ENCODE measurements at regions not wholly inside any gene's neighbourhood (a gene's known extent, or its start where the extent isn't known, plus 50 kb on each side); places are given as distances from the start of the nearest gene placed in this dataset.

DNA sequence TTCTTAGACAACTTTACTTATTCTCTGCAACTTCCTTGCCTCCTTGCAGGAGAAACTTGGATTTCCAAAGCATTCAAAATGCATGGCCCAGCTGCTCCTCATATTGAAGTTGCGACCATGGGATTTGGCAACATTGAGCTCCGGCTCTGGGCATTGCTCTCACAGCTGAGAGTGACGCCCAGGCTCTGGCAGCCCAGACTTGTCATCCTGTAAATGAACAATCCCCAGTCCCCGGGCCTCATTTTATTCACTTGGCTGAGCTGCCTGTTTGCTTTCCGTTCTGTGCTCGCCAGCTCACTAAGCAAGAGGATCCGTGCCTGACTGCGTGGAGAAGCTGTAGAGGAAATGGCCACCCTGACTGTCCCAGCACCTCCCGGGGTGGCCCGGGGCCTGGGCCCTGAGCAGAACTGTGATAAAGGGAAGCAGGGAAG lies 119.5 kb upstream of the CD93 start:
- peak; percentile 67 for DNase-seq (ENCODE audit: low read depth)

DNA sequence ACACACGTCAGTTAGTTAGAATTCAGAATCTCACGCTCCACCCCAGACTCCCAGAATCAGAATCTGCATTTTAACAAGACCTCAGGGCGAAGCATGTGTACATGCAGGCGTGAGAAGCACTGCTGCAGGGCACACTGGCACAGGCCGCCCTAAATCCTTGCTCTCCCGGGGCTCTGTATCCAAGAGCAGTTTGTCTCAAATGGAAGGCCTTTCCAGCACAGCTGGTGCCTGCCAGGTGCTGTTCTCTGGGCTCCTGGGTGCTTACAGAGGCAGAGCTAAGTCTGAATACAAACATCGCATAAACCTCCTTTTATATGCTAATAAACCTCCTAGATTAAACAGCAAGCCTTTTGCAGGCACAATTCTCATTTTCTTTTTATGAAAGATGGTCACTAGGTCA lies 119.1 kb upstream of the CD93 start:
- no peak for DNase-seq (ENCODE audit: low read depth)

DNA sequence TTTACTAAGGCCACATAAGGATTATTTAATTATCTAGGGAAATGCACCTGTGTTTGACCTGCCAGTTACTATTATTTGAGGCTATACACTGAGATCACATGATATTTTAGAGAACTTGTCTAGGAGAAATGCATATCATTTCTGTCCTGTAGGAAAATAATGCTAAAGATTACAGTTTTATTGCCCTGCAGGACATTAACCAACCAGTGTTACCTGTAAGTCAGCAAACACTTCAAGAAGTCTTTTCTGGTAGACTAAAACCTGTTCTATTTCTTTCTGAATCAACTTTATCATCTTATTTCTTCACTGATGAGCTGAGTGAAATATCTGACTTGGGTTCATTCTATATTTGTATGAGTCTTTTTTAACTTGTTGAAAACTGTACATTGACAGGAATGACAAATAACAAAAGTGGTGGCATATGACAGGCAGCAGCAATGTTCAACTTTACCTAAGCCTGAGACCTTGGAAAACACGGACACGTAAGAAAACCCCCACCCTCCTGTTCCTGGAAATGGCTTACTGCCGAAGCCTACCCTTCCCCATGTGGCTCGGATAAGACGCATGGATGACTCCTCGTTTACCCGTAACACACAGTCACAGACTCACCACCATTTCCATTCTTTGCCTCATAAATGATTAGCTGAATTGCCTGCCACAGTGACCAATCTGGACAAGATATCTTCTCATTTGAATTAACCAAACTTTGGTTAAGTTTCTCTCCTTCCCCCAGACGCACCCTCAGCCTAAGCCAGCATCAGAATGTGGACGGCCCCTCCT lies 118.0 kb upstream of the CD93 start:
- no peak for DNase-seq (ENCODE audit: low read depth)

DNA sequence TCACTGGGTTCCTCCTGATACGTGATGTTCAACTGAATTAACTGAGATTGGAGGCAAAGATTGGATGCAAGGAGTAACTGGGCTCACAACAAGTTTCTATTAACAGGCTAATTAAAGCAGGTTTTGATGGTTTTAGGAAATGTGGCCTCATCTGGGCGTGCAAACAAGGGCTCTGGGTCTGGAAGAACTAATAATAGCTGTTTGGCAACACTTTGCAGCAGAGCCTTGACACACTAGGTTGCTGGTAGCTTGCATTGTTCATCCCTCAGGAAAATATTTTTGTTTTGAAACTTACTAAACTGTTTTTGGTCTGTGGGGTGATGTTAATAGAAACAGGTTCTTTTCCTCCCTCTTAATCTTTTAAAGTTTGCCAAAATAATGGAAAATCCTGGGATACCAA lies 117.2 kb upstream of the CD93 start:
- DNase-seq (ENCODE audit: low read depth), result no peak

DNA sequence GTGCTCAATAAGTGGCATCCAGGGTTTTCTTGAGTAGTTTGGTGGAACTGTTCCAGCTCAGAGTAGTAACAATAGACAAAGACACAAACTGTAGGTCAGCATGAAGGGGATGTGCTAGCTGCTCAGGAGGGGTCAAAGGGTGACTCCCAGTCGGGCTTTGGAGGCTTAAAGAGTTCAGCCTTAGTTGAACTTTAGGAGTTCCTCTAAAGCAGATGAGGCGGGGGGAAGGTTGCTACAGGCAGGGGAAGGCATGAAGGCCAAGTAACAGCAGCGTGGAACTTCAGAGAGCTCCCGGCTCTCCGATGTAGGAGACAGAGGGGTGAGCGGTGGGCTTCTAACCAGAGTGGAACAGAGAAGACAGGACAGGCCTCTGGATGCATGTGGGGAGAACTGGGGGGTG lies 115.5 kb upstream of the CD93 start:
- no peak for DNase-seq (ENCODE audit: low read depth)

DNA sequence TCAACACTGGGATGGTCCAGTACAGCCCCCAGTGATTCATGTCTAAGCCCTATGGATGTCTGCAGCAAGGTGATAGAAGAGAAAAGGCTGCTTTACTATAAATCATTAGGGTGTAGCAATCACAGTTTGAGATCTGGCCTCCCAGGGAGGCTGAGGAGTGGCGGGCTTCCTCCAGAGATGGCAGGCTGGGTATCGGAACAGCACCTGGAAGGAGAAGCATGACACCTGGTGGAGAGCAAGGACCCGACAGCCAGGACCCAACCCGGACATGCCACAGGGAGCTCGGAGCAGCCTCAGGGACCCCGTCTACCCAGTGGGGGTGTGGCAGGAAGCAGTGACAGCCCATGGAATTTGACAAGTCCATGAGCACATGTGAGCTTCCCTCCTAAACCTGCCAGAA lies 114.8 kb upstream of the CD93 start:
- no peak for DNase-seq (ENCODE audit: low read depth)

DNA sequence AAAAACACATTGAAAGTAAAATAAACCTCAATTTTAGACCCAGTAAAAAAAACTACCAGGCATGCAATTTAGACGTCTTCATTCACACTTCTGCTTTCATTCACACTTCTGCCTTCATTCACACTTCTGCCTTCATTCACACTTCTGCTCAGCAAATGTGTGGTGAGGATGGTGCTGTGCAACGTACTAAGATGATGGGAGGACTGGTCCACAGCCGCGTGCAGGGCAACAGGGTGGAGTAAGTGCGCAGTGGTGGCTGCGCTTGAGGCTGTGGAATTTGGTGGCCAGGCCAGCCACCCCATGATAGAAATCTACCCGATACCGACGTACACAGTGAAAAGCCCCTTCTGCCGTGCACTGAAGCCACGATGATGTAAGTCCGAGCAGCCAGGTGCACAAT lies 114.3 kb upstream of the CD93 start:
- DNase-seq (ENCODE audit: low read depth), result no peak

DNA sequence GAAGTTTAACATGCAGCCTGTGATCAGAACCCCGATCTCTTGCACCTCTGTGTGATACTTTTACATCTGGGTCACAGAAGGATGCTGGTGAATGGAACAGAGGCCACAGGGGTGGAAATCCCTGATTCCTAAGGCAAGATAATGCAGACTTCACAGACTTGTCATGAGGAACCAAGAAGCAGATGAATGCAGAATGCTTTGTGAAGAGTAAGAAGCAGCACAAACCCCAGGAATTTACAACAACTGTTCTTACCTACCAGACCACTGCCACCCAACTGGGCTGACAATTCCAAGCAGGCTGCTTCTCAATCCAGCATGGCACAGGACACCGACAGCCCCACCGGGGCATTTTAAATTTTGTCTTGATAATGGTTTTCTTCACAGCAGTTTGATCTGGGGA lies 113.2 kb upstream of the CD93 start:
- no peak for DNase-seq (ENCODE audit: low read depth)

DNA sequence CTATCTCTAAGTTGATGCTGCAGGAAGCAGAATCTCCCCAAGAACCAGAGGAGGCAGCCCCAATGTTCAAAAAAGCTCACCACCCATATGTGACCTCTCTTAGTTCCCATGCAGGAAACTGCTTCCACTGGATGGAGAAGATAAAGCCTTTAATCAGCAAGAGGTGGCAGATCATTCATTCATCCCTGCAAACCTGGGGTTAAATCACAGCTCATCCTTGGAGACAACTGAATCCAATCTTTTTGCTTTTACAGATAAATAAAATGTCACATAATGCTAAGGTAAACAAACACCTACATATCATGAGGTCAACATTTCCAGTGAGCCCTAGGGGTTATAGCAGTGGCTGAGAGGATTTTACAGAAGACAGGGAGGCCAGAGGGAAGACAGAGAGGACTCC lies 112.7 kb upstream of the CD93 start:
- DNase-seq (ENCODE audit: low read depth), result no peak

DNA sequence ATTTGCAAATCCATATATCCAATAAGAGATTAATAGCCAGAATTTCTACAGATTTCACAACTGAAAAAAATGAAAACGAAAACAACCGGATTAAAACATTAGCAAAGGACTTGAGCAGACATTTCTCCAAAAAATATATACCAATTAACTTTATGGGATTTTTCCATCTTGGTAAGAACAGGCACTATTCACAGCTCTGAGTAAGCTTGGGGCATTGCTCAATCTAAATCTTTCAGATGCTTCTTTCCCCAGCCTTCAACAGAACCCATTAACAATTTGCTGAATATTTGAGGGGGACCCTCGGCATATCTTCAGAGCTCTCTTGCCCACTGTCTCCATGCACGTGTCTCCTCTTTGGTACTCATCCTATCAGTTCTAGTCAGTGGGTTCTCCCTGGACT lies 111.7 kb upstream of the CD93 start:
- DNase-seq (ENCODE audit: low read depth), result no peak

DNA sequence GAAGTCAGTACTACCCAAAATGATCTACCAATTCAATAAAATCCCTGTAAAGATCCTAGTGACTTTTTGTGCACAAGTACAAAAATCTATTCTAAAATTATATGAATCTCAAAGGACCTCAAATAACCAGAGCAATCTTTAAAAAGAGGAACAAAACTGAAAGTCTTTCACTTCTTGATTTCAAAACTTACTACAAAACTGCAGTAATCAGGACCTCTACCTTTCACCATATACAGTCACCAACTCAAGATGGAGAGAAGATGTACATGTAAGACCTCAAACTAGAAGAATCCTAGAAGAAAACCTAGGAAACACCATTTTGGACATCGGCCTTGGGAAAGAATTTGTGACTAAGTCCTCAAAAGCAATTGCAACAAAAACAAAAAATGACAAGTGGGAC lies 109.5 kb upstream of the CD93 start:
- DNase-seq (ENCODE audit: low read depth), result no peak

DNA sequence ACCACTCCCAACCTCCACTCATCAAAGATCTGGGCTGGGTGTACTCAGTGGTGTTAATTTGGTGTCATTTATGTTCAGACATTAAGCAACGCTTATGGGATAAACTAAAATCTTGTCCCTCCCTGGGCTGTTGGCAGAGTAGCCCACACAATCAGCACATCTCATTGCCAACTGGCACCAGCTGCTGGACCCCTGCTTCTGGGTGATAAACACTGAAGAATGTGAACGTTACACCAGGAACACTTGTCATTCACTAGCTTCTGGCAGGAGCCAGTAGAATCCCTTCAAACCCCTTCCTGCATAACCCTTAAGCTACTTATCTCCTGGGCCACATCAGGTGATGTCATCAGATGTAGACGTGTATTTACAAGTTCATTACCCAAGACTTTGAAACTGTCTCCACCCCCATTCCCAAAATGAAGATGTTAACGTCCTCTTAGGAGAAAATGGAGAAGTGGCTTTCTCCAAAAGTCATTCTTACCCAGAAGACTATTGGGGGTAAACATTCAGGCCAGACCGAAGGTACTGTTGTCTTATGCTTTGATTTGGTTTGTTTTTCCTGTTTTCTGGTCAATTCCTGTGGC lies 107.8 kb upstream of the CD93 start:
- no peak for DNase-seq (ENCODE audit: low read depth)

DNA sequence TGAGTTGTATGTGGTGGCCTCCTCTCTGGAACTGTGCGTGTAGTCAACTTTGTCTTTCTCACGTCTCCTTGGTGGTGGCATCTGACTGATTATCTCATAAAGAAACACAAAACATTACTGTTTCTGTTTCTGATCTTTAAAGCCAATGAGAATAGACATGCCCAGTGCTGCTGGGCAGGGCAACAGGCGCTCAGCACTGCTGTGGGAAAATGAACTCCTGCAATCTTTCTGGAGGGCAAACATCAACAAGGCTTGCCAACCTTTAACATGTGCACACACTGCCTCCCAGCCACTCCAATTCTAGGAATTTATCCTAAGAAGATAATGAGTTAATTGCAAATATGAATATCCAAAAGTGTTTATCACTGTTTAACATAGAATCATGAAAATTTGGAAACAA lies 106.3 kb upstream of the CD93 start:
- DNase-seq (ENCODE audit: low read depth), result no peak

DNA sequence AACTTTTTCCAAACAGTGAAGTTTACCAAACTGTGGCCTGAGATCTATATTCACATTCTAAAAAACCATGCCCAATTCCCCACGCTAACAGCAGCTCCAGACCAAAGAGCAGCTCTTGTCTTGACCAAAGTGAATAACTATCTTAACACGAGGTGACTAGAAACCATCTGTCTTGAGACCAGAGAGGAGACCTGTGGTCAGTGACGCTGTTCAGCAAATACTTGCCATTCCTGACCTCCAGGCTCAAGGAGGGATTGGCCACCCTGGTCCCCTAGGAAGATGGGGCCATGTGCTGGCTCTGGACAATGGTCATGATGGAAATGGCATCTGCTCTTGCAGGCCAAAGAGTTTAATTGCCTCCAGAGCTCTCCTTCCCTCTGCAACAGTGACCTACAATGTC lies 104.4 kb upstream of the CD93 start:
- no peak for DNase-seq (ENCODE audit: low read depth)

DNA sequence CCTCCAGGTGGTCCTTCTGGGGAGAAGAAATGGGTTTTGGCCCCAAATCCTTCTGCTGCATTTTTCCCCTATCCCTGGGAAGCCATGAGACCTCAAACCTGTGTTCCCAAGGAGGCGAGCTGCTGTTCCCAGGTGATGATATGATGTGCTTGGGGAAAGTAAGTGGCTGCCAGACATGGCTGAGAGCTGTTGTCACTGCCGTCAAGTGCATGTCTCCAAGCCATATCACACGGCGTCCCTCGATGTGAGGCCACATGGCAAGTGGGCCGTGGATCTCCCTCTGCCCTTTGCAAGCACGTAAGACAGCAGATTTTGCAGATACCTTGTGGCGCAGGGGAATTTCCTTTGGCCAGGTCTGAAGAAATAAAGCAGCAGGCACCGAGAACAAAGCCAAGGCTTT lies 103.7 kb upstream of the CD93 start:
- no peak for DNase-seq (ENCODE audit: low read depth)

DNA sequence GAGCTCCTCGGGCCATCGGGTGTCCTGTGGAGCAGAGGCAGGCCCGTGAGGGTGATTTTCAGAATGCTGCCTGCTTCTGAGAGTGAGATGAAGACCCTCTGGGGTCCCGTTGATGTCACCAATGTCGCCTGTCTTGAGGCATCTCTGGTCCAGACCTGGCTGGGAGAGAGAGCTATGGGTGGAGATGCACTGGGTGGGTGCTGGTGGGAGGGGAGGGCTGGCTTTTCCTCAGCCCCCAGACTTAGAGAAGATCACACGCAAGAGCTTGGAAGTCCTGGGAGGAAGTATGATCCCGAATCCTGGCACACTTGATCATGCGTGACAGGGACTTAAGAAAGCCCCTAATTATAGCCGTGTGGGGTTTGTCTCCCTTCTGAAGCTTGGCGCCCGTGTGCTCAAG lies 103.2 kb upstream of the CD93 start:
- DNase-seq (ENCODE audit: low read depth), result no peak

DNA sequence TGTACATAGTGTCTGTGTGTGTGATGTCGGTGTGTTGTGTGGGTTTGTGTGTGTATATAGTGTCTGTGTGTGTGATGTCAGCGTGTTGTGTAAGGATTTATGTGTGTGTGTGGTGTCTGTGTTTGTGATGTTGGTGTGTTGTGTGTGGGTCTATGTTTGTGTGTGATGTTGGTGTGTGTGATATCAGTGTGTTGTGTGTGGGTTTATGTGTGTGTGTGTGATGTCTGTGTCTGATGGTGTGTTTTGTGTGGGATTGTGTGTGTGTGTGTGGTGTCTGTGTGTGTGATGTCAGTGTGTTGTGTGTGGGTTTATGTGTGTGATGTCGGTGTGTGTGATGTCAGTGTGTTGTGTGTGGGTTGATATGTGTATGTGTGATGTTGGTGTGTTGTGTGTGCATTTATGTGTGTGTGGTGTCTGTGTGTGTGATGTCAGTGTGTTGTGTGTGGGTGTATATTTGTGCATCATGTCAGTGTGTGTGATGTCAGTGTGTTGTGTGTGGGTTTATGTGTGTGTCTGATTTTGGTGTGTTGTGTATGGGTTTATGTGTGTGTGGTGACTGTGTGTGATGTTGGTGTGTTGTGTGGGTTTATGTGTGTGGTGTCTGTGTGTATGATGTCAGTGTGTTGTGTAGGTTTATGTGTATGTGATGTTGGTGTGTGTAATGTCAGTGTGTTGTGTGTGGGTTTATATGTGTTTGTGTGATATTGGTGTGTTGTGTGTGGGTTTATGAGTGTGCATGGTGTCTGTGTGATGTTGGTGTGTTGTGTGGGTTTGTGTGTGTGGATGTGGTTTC lies 102.4 kb upstream of the CD93 start:
- no peak for DNase-seq (ENCODE audit: low read depth)

DNA sequence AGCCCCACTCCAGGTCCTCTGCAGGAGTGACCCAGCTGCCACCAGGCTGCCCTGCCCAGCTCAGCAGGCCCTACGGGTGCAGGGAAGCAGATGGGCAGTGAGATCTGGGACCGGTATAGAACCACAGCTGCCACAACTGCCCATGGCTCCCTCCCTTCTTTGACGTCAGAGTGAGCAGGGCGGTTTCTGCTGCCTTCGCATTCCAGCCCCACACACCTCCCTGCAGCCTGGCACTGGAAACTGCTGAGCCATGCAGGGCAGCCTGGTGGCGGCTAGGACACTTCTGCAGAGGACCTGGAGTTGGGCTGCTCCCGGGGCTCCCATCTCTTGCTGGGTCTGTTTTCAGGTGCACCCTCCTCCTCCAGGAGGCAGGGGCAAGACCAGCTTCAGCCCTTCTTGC lies 101.6 kb upstream of the CD93 start:
- no peak for DNase-seq (ENCODE audit: low read depth)

DNA sequence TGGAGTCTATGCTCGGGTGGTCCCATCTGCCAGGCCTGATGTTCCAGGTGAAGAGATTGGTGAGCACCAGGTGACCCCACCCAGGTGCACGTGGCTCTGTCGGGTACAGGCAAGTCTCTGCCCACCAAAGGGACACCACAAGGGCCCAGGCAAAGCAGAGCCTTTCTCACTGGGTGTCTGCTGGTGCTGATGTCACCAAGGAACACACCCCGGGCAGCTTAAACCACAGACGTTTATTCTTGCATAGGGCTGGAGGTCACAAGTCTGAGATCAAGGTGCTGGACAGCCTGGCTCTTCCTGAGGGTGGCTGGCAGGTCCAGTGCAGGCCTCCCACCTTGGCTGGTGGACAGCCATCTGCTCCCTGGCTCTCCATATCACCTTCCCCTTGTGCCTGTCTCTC lies 100.7 kb upstream of the CD93 start:
- no peak for DNase-seq (ENCODE audit: low read depth)

DNA sequence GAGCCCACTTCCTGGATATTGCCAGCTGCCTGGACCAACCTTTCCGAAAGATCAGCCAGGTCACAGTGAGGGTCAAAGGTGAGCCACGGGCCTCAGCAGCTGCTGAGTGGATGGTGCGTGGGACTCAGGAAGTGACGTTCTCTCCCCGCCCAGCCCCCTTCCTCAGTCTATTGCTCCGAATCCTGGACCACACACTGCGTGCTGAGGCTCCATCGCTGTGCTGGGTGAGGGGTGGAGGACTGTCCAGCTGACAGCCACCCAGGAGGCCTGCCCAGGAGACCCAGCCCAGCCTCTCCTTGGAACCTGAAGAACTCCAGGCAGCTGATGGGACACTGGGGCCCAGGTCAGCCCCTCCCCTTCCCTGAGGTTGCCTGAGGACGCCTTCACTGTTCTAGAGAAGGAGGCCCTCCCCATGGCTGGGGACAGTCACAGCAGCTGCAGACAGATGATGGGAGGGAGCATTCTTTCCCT lies 94.4 kb upstream of the CD93 start:
- peak; percentile 19 for DNase-seq (ENCODE audit: low read depth)

DNA sequence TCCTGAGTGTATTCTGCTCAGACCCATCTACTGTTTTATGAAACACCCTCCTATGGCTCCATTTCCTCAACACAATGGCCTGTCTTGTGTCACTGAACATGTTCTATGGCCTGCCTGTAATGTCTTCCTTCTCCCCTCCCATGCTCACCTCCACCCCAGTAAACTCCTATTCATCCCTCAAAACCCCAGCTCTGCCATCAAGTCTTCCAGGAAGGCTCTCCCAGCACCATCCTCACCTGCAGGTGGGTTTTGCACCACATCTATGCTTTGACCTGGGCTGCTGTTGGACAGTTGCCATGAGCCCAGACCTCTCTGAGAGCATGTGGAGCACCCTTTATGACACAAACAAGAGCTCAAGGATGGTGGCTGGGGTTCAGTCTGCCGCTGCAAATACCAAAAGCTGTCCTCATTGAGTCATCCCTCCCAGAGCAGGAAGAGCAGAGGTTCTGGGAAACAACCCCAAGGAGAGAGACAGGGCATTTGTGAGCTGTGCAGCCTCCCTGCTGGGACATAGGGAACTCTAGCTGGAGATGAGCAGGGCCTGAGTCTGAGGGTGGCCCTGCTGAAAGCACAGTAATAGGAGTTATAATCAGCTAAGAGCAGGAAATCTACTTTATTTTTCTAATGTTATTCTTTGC lies 93.8 kb upstream of the CD93 start:
- DNase-seq (ENCODE audit: low read depth), result no peak

DNA sequence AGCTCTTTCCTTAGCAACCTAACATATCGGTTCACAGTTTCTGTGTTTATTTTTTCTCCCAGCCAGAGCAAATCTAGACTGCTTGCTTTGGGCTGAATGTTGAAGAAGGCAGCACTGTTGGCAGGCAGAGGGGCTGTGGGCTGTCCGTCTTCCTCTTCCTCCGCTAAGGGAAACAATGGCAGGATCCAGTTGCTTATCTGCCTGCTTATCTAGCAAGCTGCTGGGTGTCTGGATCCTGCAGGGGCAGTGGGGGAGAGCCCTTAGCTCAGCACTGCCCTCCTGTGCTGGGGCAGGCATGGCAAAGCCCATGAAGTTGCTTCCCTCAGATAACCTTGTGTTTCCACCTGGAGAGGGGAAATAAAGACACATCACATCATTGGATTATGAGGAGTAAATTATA lies 92.7 kb upstream of the CD93 start:
- DNase-seq (ENCODE audit: low read depth), result no peak

Data from forelimb muscle (tissue), 1 donor.